K562 (cell line): ENCODE measurements at regions not wholly inside any gene's neighbourhood (a gene's known extent, or its start where the extent isn't known, plus 50 kb on each side); places are given as distances from the start of the nearest gene placed in this dataset.

Source experiments
- ATAC-seq: fragments of 200-7000 bp; cut with Tn5 transposase; 3 replicates; pipeline ENCODE4 v1.9.1; 2020; ENCODE audit warnings: moderate library complexity
- BruUV-seq: library from RNA; stranded (reverse); fragments of 400-500 nt; replicated peaks from 2 replicates; lab custom pipeline; 2021; lab: Mats Ljungman, UMichigan
- CTCF ChIA-PET: fragments of 300-600 bp; formaldehyde crosslinking; extraction: SDS; loops from one replicate; lab custom pipeline; 2021; ENCODE audit warnings: low intra/inter-chr PET ratio; lab: Yijun Ruan, JAX
- POLR2A ChIA-PET: fragments of 300-600, 350-650 bp; sonication (Branson Sonifier 250); formaldehyde crosslinking; extraction: SDS; loops from one replicate; lab custom pipeline; 2021; ENCODE audit warnings: antibody characterized with exemption, inconsistent platforms; lab: Yijun Ruan, JAX
- DNase-seq, 4 experiments: peaks; one replicate each; pipeline versions ENCODE4 v3.0.0 to v3.0.0-alpha.2; 2011 to 2018; ENCODE audit warnings: low spot score in 3 of 4, mixed read lengths in 3 of 4; ENCODE audit errors: extremely low read depth in 1 of 4
- FAIRE-seq: peaks from 2 replicates; lab custom pipeline; 2011; peaks lifted over from hg19 to GRCh38; lab: Jason Lieb, UNC
- H2AFZ ChIP-seq: 2 replicates; pipeline ENCODE4 v1.6.0; 2011; ENCODE audit warnings: low read depth, low read length, control low read depth, inconsistent platforms
- H3K27ac ChIP-seq: fragments of 200-600 bp; 3 replicates; pipeline ENCODE4 v1.8.0; 2011; ENCODE audit warnings: low read depth, mild to moderate bottlenecking, control low read depth, inconsistent platforms, low read length, moderate library complexity, mixed read lengths; ENCODE audit errors: extremely low read depth
- H3K27me3 ChIP-seq, 2 experiments: fragments of 300-600 bp in 1 of 2; 2 replicates in 1 of 2; 3 replicates in 1 of 2; pipeline versions ENCODE4 v1.6.0 to v1.8.0; 2011; ENCODE audit warnings: inconsistent platforms in 2 of 2, low read length in 2 of 2, mild to moderate bottlenecking in 1 of 2, mixed read lengths in 1 of 2, moderate library complexity in 1 of 2; ENCODE audit not compliant: control insufficient read depth in 2 of 2, insufficient read depth in 2 of 2
- H3K36me3 ChIP-seq: fragments of 300-600 bp; 3 replicates; pipeline ENCODE4 v1.8.0; 2011; ENCODE audit warnings: mild to moderate bottlenecking, low read length, inconsistent platforms; ENCODE audit not compliant: control insufficient read depth, insufficient read depth
- H3K4me1 ChIP-seq, 2 experiments: fragments of 200-600 bp in 1 of 2; replicated peaks in 1 of 2; 2 replicates in 1 of 2; 3 replicates in 1 of 2; pipeline versions ENCODE4 v1.5.1 to v1.8.0; 2011; ENCODE audit warnings: inconsistent platforms in 2 of 2, low read length in 2 of 2, mild to moderate bottlenecking in 1 of 2, mixed read lengths in 1 of 2, moderate library complexity in 1 of 2; ENCODE audit not compliant: control insufficient read depth in 2 of 2, insufficient read depth in 2 of 2
- H3K4me2 ChIP-seq: 2 replicates; pipeline ENCODE4 v1.6.1; 2011; ENCODE audit warnings: low read length, control low read depth, inconsistent platforms, mixed read lengths; ENCODE audit not compliant: insufficient read depth
- H3K4me3 ChIP-seq: fragments of 200-600 bp; sonication (generic), shearing (Covaris generic); 2 replicates; pipeline ENCODE4 v1.5.1; 2016; ENCODE audit warnings: control low read depth, inconsistent platforms
- H3K79me2 ChIP-seq: fragments of 200-600 bp; 3 replicates; pipeline ENCODE4 v1.8.0; 2011; ENCODE audit warnings: low read length, inconsistent platforms; ENCODE audit not compliant: control insufficient read depth, insufficient read depth
- H3K9ac ChIP-seq, 2 experiments: 2 replicates each; pipeline versions ENCODE4 v1.6.0 to v1.6.1; 2011; ENCODE audit warnings: low read depth in 2 of 2, low read length in 2 of 2, control low read depth in 1 of 2, inconsistent platforms in 1 of 2, mild to moderate bottlenecking in 1 of 2, mixed read lengths in 1 of 2; ENCODE audit not compliant: insufficient read depth in 1 of 2
- H3K9me1 ChIP-seq: one replicate; pipeline ENCODE4 v1.6.0; 2011; ENCODE audit warnings: inconsistent platforms, mild to moderate bottlenecking, low read length, moderate library complexity; ENCODE audit not compliant: control insufficient read depth, insufficient read depth
- H3K9me3 ChIP-seq: replicated peaks from 2 replicates; pipeline ENCODE4 v1.5.1; 2011; ENCODE audit warnings: low read depth, low read length, inconsistent platforms; ENCODE audit not compliant: control insufficient read depth, insufficient read depth
- H4K20me1 ChIP-seq: replicated peaks from 2 replicates; pipeline ENCODE4 v1.6.1; 2011; ENCODE audit warnings: low read length, inconsistent platforms, mixed read lengths; ENCODE audit not compliant: control insufficient read depth, insufficient read depth
- NBN ChIP-seq: fragments of 450-650 bp; IDR thresholded peaks from 2 replicates; pipeline ENCODE4 v1.6.1; 2016; ENCODE audit warnings: low read depth, mild to moderate bottlenecking
- SMC3 ChIP-seq: conservative IDR thresholded peaks from 2 replicates; pipeline ENCODE4 v1.6.1; 2011; ENCODE audit warnings: low read depth, low read length, improper control_type of control experiment; ENCODE audit not compliant: insufficient read depth
- TBP ChIP-seq: optimal IDR thresholded peaks from 2 replicates; pipeline ENCODE3; 2011; ENCODE audit warnings: low read depth, low read length, improper control_type of control experiment
- ZEB2 ChIP-seq: fragments of 450-650 bp; IDR thresholded peaks from 2 replicates; pipeline ENCODE4 v1.6.1; 2016
- ZNF668 ChIP-seq: fragments of 250-450 bp; sonication (Bioruptor Pico); IDR thresholded peaks from 2 replicates; pipeline ENCODE4 v1.8.0; 2022; ENCODE audit warnings: mild to moderate bottlenecking, inconsistent platforms
- in situ Hi-C: fragments of 300-500 bp; cut with MboI; formaldehyde crosslinking; loops from 4 replicates; pipeline ENCODE4 v1.15.0; 2018; ENCODE audit warnings: inconsistent platforms, mixed read lengths
- intact Hi-C: fragments of 100-400 bp; cut with micrococcal nuclease; formaldehyde crosslinking; loops from 2 replicates; pipeline ENCODE4 v1.14.2; 2022
- TF ChIP-seq, protein P1 (sequence below), 3 experiments: fragments of 200-800 bp in 1 of 3; fragments of 250-450 bp in 1 of 3; fragments of 450-650 bp in 1 of 3; sonication (Bioruptor Pico) in 1 of 3; sonication (Bioruptor generic) in 1 of 3; formaldehyde crosslinking in 1 of 3; IDR thresholded peaks; 2 replicates each; pipeline versions ENCODE4 v1.6.1 to v1.8.0; 2016 to 2022; ENCODE audit warnings: mild to moderate bottlenecking in 2 of 3, missing genetic modification characterization in 2 of 3, missing compliant biosample characterization in 1 of 3, moderate library complexity in 1 of 3
- TF ChIP-seq, protein P2 (sequence below): fragments of 450-650 bp; formaldehyde crosslinking; IDR thresholded peaks from 2 replicates; pipeline ENCODE4 v1.4.0; 2020; ENCODE audit warnings: mild to moderate bottlenecking
- TF ChIP-seq, protein P3 (sequence below): fragments of 450-650 bp; IDR thresholded peaks from 2 replicates; pipeline ENCODE4 v1.6.1; 2017; ENCODE audit warnings: antibody characterized with exemption, mild to moderate bottlenecking

DNA sequence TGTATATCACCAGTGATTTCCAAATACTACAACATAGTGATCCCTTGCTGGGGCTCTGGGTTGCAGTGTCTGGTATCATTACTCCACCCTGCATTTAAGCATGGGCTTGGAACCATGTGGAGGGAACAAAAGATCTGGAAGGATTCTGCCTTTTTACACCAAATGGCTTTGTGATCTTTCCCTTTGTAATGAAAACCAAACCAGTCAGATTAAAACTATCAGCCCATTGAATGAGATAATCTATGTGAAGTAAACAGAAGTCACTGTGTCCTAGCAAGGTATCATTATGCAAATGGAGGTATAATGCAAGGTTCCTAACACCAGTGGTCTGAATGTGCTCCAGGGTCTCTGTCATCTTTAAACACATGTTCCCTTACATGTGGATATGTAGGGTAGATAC lies 474.7 kb upstream of the TNP1 start:
- no peak for FAIRE-seq
- BruUV-seq, result no TSS peak
- no peak overlapping the region for H2AFZ ChIP-seq
- H3K9me1 ChIP-seq, result no peaks in the 10 kb centered on the region
- in situ Hi-C loops (no loop called here), intact Hi-C loops (no loop called here)
- no peak overlapping the region for H3K9ac ChIP-seq
- H3K79me2 ChIP-seq, result no peaks in the 10 kb centered on the region
- no peaks in the 10 kb centered on the region for H3K9me3 ChIP-seq
- H3K4me2 ChIP-seq, result no peak overlapping the region
- no peaks in the 10 kb centered on the region for H3K27me3 ChIP-seq
- ATAC-seq, result no peak
- DNase-seq, result no peak
- no peaks in the 10 kb centered on the region for H4K20me1 ChIP-seq
- ChIA-PET CTCF (no interaction called here), POLR2A (no interaction called here)
- no peaks in the 10 kb centered on the region for H3K36me3 ChIP-seq
- no peak overlapping the region for H3K27ac ChIP-seq
- TF ChIP-seq SMC3, result no peak
- TF ChIP-seq NBN, result no peak
- TF ChIP-seq, protein P1, sequence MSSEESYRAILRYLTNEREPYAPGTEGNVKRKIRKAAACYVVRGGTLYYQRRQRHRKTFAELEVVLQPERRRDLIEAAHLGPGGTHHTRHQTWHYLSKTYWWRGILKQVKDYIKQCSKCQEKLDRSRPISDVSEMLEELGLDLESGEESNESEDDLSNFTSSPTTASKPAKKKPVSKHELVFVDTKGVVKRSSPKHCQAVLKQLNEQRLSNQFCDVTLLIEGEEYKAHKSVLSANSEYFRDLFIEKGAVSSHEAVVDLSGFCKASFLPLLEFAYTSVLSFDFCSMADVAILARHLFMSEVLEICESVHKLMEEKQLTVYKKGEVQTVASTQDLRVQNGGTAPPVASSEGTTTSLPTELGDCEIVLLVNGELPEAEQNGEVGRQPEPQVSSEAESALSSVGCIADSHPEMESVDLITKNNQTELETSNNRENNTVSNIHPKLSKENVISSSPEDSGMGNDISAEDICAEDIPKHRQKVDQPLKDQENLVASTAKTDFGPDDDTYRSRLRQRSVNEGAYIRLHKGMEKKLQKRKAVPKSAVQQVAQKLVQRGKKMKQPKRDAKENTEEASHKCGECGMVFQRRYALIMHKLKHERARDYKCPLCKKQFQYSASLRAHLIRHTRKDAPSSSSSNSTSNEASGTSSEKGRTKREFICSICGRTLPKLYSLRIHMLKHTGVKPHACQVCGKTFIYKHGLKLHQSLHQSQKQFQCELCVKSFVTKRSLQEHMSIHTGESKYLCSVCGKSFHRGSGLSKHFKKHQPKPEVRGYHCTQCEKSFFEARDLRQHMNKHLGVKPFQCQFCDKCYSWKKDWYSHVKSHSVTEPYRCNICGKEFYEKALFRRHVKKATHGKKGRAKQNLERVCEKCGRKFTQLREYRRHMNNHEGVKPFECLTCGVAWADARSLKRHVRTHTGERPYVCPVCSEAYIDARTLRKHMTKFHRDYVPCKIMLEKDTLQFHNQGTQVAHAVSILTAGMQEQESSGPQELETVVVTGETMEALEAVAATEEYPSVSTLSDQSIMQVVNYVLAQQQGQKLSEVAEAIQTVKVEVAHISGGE (CRISPR knock-in tag; IDR thresholded peaks at IDR 0.05), result no peak
- no peak for TF ChIP-seq ZEB2
- no peak for TF ChIP-seq TBP
- TF ChIP-seq, protein P2, sequence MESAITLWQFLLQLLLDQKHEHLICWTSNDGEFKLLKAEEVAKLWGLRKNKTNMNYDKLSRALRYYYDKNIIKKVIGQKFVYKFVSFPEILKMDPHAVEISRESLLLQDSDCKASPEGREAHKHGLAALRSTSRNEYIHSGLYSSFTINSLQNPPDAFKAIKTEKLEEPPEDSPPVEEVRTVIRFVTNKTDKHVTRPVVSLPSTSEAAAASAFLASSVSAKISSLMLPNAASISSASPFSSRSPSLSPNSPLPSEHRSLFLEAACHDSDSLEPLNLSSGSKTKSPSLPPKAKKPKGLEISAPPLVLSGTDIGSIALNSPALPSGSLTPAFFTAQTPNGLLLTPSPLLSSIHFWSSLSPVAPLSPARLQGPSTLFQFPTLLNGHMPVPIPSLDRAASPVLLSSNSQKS (CRISPR knock-in tag), result no peak
- TF ChIP-seq, protein P3, sequence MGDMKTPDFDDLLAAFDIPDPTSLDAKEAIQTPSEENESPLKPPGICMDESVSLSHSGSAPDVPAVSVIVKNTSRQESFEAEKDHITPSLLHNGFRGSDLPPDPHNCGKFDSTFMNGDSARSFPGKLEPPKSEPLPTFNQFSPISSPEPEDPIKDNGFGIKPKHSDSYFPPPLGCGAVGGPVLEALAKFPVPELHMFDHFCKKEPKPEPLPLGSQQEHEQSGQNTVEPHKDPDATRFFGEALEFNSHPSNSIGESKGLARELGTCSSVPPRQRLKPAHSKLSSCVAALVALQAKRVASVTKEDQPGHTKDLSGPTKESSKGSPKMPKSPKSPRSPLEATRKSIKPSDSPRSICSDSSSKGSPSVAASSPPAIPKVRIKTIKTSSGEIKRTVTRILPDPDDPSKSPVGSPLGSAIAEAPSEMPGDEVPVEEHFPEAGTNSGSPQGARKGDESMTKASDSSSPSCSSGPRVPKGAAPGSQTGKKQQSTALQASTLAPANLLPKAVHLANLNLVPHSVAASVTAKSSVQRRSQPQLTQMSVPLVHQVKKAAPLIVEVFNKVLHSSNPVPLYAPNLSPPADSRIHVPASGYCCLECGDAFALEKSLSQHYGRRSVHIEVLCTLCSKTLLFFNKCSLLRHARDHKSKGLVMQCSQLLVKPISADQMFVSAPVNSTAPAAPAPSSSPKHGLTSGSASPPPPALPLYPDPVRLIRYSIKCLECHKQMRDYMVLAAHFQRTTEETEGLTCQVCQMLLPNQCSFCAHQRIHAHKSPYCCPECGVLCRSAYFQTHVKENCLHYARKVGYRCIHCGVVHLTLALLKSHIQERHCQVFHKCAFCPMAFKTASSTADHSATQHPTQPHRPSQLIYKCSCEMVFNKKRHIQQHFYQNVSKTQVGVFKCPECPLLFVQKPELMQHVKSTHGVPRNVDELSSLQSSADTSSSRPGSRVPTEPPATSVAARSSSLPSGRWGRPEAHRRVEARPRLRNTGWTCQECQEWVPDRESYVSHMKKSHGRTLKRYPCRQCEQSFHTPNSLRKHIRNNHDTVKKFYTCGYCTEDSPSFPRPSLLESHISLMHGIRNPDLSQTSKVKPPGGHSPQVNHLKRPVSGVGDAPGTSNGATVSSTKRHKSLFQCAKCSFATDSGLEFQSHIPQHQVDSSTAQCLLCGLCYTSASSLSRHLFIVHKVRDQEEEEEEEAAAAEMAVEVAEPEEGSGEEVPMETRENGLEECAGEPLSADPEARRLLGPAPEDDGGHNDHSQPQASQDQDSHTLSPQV, result no peak
- no peak for TF ChIP-seq ZNF668 (CRISPR knock-in tag)
- H3K4me3 ChIP-seq, result no peak overlapping the region
- H3K4me1 ChIP-seq, result no peaks in the 10 kb centered on the region
